Natural killer cell (primary cell): ENCODE measurements at regions not wholly inside any gene's neighbourhood (a gene's known extent, or its start where the extent isn't known, plus 50 kb on each side); places are given as distances from the start of the nearest gene placed in this dataset.

Experiments used
- ATAC-seq, 3 donors: fragments of 150-1000 bp in 2 of 3; fragments of 200-7000 bp in 1 of 3; cut with Tn5 transposase; 1 replicate in 1 of 3; 2 replicates in 2 of 3; pipeline ENCODE4 v1.10.0; 2021; ENCODE audit warnings: mild to moderate bottlenecking in 2 of 3, moderate library complexity in 2 of 3
- DNase-seq, 2 donors: peaks; one replicate each; pipeline versions ENCODE4 v3.0.0 to v3.0.0-alpha.2; 2013 to 2021; ENCODE audit warnings: mixed read lengths in 1 of 2
- H3K27ac ChIP-seq: one replicate; pipeline ENCODE4 v1.5.1; 2013; ENCODE audit warnings: mild to moderate bottlenecking, low read length
- H3K27me3 ChIP-seq: one replicate; pipeline ENCODE4 v1.6.1; 2013; ENCODE audit warnings: low read length; ENCODE audit not compliant: control insufficient read depth, insufficient read depth
- H3K36me3 ChIP-seq: one replicate; pipeline ENCODE4 v1.6.1; 2013; ENCODE audit warnings: low read length; ENCODE audit not compliant: control insufficient read depth, insufficient read depth
- H3K4me1 ChIP-seq: one replicate; pipeline ENCODE4 v1.6.1; 2013; ENCODE audit warnings: low read length; ENCODE audit not compliant: control insufficient read depth, insufficient read depth
- H3K4me3 ChIP-seq: one replicate; pipeline ENCODE4 v1.5.1; 2013; ENCODE audit warnings: low read length
- H3K9me3 ChIP-seq: one replicate; pipeline ENCODE4 v1.6.1; 2013; ENCODE audit warnings: low read length; ENCODE audit not compliant: control insufficient read depth, insufficient read depth
- H3K27ac Mint-ChIP-seq, 2 donors: one replicate each; pipeline ENCODE4 v1.8.0; 2022; ENCODE audit warnings: mild to moderate bottlenecking in 2 of 2, mixed read lengths in 2 of 2, moderate library complexity in 1 of 2
- H3K27me3 Mint-ChIP-seq, 2 donors: one replicate each; pipeline ENCODE4 v1.8.0; 2022; ENCODE audit warnings: low read depth in 2 of 2, mixed read lengths in 2 of 2
- H3K36me3 Mint-ChIP-seq: one replicate; pipeline ENCODE4 v1.8.0; 2022; ENCODE audit warnings: mixed read lengths
- H3K4me1 Mint-ChIP-seq, 2 donors: one replicate each; pipeline ENCODE4 v1.8.0; 2022; ENCODE audit warnings: mixed read lengths in 2 of 2
- H3K4me3 Mint-ChIP-seq: one replicate; pipeline ENCODE4 v1.8.0; 2022; ENCODE audit warnings: mild to moderate bottlenecking, moderate library complexity, mixed read lengths
- H3K9me3 Mint-ChIP-seq, 2 donors: one replicate each; pipeline ENCODE4 v1.8.0; 2022; ENCODE audit warnings: mixed read lengths in 2 of 2
- WGBS: methylation state at CpG from one replicate; pipeline ENCODE4 v1.1.7; 2013; ENCODE audit warnings: missing lambda C conversion rate; ENCODE audit not compliant: insufficient coverage; 5-methylcytosine and 5-hydroxymethylcytosine counted together
- intact Hi-C: fragments of 100-400 bp; cut with micrococcal nuclease; formaldehyde crosslinking; loops from one replicate; pipeline ENCODE4 v1.14.2; 2022
- TF ChIP-seq, protein P1 (sequence below): fragments of 200-600 bp; IDR thresholded peaks from one replicate; pipeline ENCODE4 v1.8.0; 2022; ENCODE audit warnings: antibody characterized with exemption

DNA sequence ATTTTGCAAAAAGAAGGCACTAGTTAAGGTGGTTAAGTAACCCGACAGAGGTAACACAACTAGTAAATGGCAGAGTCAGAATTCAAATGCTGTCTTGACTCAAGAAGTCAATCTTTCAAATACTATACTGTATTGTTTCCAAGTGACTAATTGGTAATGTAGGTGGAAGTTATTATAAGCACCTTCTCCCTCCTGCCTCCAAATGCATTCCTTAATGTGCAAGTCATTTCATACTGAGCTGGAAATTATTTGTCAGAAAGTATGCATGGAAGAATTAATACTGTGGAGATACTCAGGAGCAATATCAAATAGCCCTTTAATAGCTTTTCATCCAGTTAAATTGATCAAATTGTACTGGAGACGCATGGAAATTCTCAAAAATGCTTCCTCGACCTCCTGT lies 579.1 kb downstream of the DOK5 start:
- no peak overlapping the region for H3K4me3 ChIP-seq
- intact Hi-C loops: no loop called here
- DNase-seq (no peak), ATAC-seq (no peak)
- no peaks in the 10 kb centered on the region for H3K27me3 ChIP-seq
- H3K4me1 Mint-ChIP-seq: no peaks in the 10 kb centered on the region
- no peaks in the 10 kb centered on the region for H3K36me3 ChIP-seq
- H3K27me3 Mint-ChIP-seq: no peaks in the 10 kb centered on the region
- H3K9me3 Mint-ChIP-seq: peaks cover 11 to 16% of the 10 kb centered on the region in 2 donors
- no CpG with 5 or more reads among the region's 3 CpGs for WGBS
- H3K27ac ChIP-seq: no peak overlapping the region
- no peak overlapping the region for H3K4me3 Mint-ChIP-seq
- TF ChIP-seq, protein P1, sequence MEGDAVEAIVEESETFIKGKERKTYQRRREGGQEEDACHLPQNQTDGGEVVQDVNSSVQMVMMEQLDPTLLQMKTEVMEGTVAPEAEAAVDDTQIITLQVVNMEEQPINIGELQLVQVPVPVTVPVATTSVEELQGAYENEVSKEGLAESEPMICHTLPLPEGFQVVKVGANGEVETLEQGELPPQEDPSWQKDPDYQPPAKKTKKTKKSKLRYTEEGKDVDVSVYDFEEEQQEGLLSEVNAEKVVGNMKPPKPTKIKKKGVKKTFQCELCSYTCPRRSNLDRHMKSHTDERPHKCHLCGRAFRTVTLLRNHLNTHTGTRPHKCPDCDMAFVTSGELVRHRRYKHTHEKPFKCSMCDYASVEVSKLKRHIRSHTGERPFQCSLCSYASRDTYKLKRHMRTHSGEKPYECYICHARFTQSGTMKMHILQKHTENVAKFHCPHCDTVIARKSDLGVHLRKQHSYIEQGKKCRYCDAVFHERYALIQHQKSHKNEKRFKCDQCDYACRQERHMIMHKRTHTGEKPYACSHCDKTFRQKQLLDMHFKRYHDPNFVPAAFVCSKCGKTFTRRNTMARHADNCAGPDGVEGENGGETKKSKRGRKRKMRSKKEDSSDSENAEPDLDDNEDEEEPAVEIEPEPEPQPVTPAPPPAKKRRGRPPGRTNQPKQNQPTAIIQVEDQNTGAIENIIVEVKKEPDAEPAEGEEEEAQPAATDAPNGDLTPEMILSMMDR: no peak
- no peaks in the 10 kb centered on the region for H3K36me3 Mint-ChIP-seq
- H3K27ac Mint-ChIP-seq: no peak overlapping the region
- H3K9me3 ChIP-seq: peaks cover under 1% of the 10 kb centered on the region
- no peaks in the 10 kb centered on the region for H3K4me1 ChIP-seq

GRCh38 chr20:55053389-55053788 lies 578.0 kb downstream of the DOK5 start:
- Mint-ChIP-seq H3K27me3 (no peaks in the 10 kb centered on the region), H3K9me3 (peaks cover 9 to 10% of the 10 kb centered on the region in 2 donors), H3K27ac (no peak overlapping the region), H3K4me1 (no peaks in the 10 kb centered on the region), H3K36me3 (no peaks in the 10 kb centered on the region), H3K4me3 (no peak overlapping the region)
- WGBS: 83% methylated on average over 1 of the region's 1 CpG
- intact Hi-C loops: no loop called here
- no peak for DNase-seq
- Histone ChIP-seq H3K4me1 (no peaks in the 10 kb centered on the region), H3K4me3 (no peak overlapping the region), H3K36me3 (no peaks in the 10 kb centered on the region), H3K27me3 (no peaks in the 10 kb centered on the region), H3K27ac (no peak overlapping the region), H3K9me3 (no peaks in the 10 kb centered on the region)
- TF ChIP-seq, protein P1: no peak
- ATAC-seq: no peak

GRCh38 chr20:55052459-55052858 lies 577.1 kb downstream of the DOK5 start:
- H3K4me1 Mint-ChIP-seq: no peaks in the 10 kb centered on the region
- ATAC-seq (no peak), DNase-seq (no peak)
- Histone ChIP-seq H3K9me3 (no peaks in the 10 kb centered on the region), H3K27ac (no peak overlapping the region), H3K36me3 (no peaks in the 10 kb centered on the region), H3K4me1 (no peaks in the 10 kb centered on the region), H3K27me3 (no peaks in the 10 kb centered on the region), H3K4me3 (no peak overlapping the region)
- H3K27ac Mint-ChIP-seq: no peak overlapping the region
- TF ChIP-seq, protein P1: no peak
- WGBS: no CpG with 5 or more reads among the region's 2 CpGs
- H3K4me3 Mint-ChIP-seq: no peak overlapping the region
- peaks cover 9 to 10% of the 10 kb centered on the region in 2 donors for H3K9me3 Mint-ChIP-seq
- no peaks in the 10 kb centered on the region for H3K27me3 Mint-ChIP-seq
- no peaks in the 10 kb centered on the region for H3K36me3 Mint-ChIP-seq
- intact Hi-C loops: no loop called here

DNA sequence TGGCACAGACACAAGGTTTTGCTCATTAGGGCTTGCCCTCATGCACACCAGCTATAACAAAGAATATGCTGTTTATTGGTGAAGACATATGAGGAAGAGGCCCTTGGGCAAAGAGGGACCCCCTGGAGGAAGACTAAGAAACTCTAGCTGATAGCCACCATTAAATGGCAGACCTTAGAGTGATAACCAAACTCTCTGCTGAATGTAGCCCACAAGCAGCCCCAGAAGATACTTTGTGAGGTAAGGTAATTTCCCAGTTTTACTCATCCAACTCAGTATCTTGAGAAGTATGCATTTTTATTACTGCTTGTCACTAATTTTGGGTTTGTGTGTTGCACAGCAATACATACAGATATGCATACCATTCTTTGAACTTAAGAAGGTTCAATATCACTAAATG lies 563.3 kb downstream of the DOK5 start:
- TF ChIP-seq, protein P1: no peak
- Mint-ChIP-seq H3K27me3 (no peaks in the 10 kb centered on the region), H3K36me3 (no peaks in the 10 kb centered on the region), H3K4me1 (no peaks in the 10 kb centered on the region), H3K9me3 (peaks cover 6 to 16% of the 10 kb centered on the region in 2 donors), H3K4me3 (no peak overlapping the region), H3K27ac (no peak overlapping the region)
- Histone ChIP-seq H3K4me3 (no peak overlapping the region), H3K27ac (no peak overlapping the region), H3K36me3 (no peaks in the 10 kb centered on the region), H3K27me3 (no peaks in the 10 kb centered on the region), H3K4me1 (no peaks in the 10 kb centered on the region), H3K9me3 (peaks cover 11% of the 10 kb centered on the region)
- ATAC-seq (no peak), DNase-seq (no peak)
- intact Hi-C loops: no loop called here
